Spleen (tissue), 11 donors: ENCODE measurements at regions not wholly inside any gene's neighbourhood (a gene's known extent, or its start where the extent isn't known, plus 50 kb on each side); places are given as distances from the start of the nearest gene placed in this dataset.
A peak's percentile ranks its signal among the peaks of the same experiment; 100 is the strongest.

ENCODE experiments used
- DNase-seq: peaks from one replicate; pipeline ENCODE4 v3.0.0-alpha.2; 2020
- H3K27ac ChIP-seq, 8 donors: fragments of 200-600 bp; sonication (generic) in 7 of 8; 1 replicate in 4 of 8; 2 replicates in 4 of 8; pipeline versions ENCODE4 v1.5.0 to v1.8.0; 2016 to 2021; ENCODE audit warnings: inconsistent platforms in 4 of 8, mild to moderate bottlenecking in 4 of 8, moderate library complexity in 1 of 8
- H3K27me3 ChIP-seq, 7 donors: fragments of 200-600 bp; sonication (generic) in 6 of 7; replicated peaks in 1 of 7; 1 replicate in 4 of 7; 2 replicates in 3 of 7; pipeline versions ENCODE4 v1.5.0 to v1.8.0; 2016 to 2021; ENCODE audit warnings: inconsistent platforms in 3 of 7, mild to moderate bottlenecking in 1 of 7
- H3K36me3 ChIP-seq, 6 donors: fragments of 200-600 bp; sonication (generic) in 5 of 6; 1 replicate in 4 of 6; 2 replicates in 2 of 6; pipeline versions ENCODE4 v1.5.0 to v1.8.0; 2016 to 2021; ENCODE audit warnings: inconsistent platforms in 2 of 6
- H3K4me1 ChIP-seq, 6 donors: fragments of 200-600 bp; sonication (generic) in 5 of 6; 1 replicate in 3 of 6; 2 replicates in 3 of 6; pipeline versions ENCODE4 v1.5.0 to v1.8.0; 2016 to 2021; ENCODE audit warnings: inconsistent platforms in 3 of 6
- H3K4me3 ChIP-seq, 8 donors: fragments of 200-600 bp; sonication (generic) in 7 of 8; 1 replicate in 4 of 8; 2 replicates in 4 of 8; pipeline versions ENCODE4 v1.5.0 to v1.8.0; 2016 to 2021; ENCODE audit warnings: inconsistent platforms in 4 of 8, mild to moderate bottlenecking in 4 of 8, moderate library complexity in 2 of 8
- H3K9me3 ChIP-seq, 8 donors: fragments of 200-600 bp; sonication (generic) in 7 of 8; 1 replicate in 4 of 8; 2 replicates in 4 of 8; pipeline versions ENCODE4 v1.5.0 to v1.8.0; 2016 to 2021; ENCODE audit warnings: inconsistent platforms in 4 of 8
- POLR2A ChIP-seq, 3 donors: fragments of 450-650 bp; IDR thresholded peaks; one replicate each; pipeline ENCODE4 v1.5.1; 2017; ENCODE audit warnings: antibody characterized with exemption in 3 of 3, mild to moderate bottlenecking in 1 of 3
- POLR2AphosphoS5 ChIP-seq, 3 donors: sonication (generic); formaldehyde crosslinking; IDR thresholded peaks; one replicate each; pipeline ENCODE4 v1.5.1; 2017; ENCODE audit warnings: antibody characterized with exemption in 3 of 3
- WGBS, 5 donors: extraction: QIAGEN DNeasy Blood & Tissue Kit in 3 of 5; methylation state at CpG; one replicate each; pipeline versions ENCODE4 v1.1.5 to v1.1.7; 2013 to 2018; 5-methylcytosine and 5-hydroxymethylcytosine counted together
- intact Hi-C: fragments of 100-400 bp; cut with DNase I; formaldehyde crosslinking; loops from one replicate; pipeline ENCODE4 v1.15.0; 2023; ENCODE audit warnings: low total_unique reads
- TF ChIP-seq, protein P1 (sequence below), 11 experiments: fragments of 200-600 bp in 7 of 11; fragments of 450-650 bp in 4 of 11; sonication (generic) in 4 of 11; IDR thresholded peaks in 8 of 11; conservative IDR thresholded peaks in 3 of 11; 1 replicate in 7 of 11; 2 replicates in 4 of 11; pipeline versions ENCODE4 v1.4.0 to v1.8.0; 2016 to 2021; ENCODE audit warnings: antibody characterized with exemption in 11 of 11, inconsistent platforms in 4 of 11, mild to moderate bottlenecking in 1 of 11
- donor health status: healthy with polysubstance abuse.
- donor health status: DM: no; HTN: no; CAD: no; lungs with moderate emphysema.
- donor health status: DM: no; HTN: no; CAD: no.
- donor health status: Bipolar disorder and iron deficiency.
- donor health status: healthy.
- donor health status: DM: no; HTN: no; CAD: no.
- donor health status: DM: yes; HTN: yes; CAD: no.

DNA sequence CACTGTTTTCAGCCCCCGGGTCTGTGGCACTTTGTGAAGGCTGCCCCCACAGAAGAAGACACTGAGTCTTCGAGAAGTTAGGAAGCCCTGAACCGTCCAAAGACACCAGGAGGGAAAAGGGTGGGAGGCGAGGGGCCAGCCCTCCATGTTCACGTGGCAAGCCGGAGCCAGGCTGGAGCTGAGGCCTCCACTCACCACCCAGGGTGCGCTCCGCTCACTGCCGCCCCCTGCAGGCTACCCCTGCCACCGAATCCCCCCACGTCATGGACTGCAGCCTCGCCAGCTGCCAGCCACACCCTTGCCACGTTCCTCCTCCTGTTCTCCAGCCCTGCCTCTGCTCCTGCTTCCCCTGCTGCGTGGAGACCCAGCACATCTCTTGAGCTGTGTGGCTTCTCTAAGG is 59.0 kb upstream of the EN2 start:
- TF ChIP-seq POLR2A (IDR thresholded peaks at IDR 0.05) (no peak), POLR2AphosphoS5 (IDR thresholded peaks at IDR 0.05) (no peak)
- Histone ChIP-seq H3K27me3 (peaks cover 0 to 88% (median 9%) of the 10 kb centered on the region in 7 donors), H3K4me3 (no peak overlapping the region), H3K36me3 (no peaks in the 10 kb centered on the region), H3K9me3 (peaks cover 0 to 12% (median 0%) of the 10 kb centered on the region in 8 donors), H3K27ac (no peak overlapping the region), H3K4me1 (no peaks in the 10 kb centered on the region)
- 62 to 77% (median 69%) methylated on average over 14 of the region's 14 CpGs for WGBS, 5 donors
- peak; percentile 69 for DNase-seq
- intact Hi-C loops = no loop called here

DNA sequence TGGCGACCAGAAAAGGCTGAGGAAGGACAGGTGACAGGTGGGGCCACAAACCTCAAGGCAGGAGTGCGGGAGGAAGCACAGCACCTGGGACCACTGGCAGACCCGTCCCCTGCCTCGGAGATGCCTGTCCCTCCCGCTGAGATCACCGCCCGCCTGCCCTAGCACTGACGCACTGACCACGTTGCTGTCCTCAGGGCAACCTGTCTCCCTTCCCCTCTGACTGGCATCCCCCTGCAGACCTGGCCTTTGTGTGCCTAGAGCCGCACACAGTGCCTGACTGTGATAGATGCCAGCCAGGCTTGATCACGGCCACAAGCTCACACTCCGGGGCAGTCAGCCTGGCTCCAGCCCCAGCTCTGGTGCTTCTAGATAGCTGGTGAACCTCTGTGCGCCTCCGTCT is 58.4 kb upstream of the EN2 start:
- no peak overlapping the region for H3K4me3 ChIP-seq
- H3K36me3 ChIP-seq = no peaks in the 10 kb centered on the region
- intact Hi-C loops = no loop called here
- no peaks in the 10 kb centered on the region for H3K4me1 ChIP-seq
- WGBS, 5 donors = 85 to 92% (median 89%) methylated on average over 6 to 14 of the region's 14 CpGs
- peaks cover 0 to 88% (median 15%) of the 10 kb centered on the region in 7 donors for H3K27me3 ChIP-seq
- H3K27ac ChIP-seq = no peak overlapping the region
- peak; percentile 65 for DNase-seq
- H3K9me3 ChIP-seq = peaks cover 0 to 12% (median 0%) of the 10 kb centered on the region in 8 donors
- TF ChIP-seq, protein P1, sequence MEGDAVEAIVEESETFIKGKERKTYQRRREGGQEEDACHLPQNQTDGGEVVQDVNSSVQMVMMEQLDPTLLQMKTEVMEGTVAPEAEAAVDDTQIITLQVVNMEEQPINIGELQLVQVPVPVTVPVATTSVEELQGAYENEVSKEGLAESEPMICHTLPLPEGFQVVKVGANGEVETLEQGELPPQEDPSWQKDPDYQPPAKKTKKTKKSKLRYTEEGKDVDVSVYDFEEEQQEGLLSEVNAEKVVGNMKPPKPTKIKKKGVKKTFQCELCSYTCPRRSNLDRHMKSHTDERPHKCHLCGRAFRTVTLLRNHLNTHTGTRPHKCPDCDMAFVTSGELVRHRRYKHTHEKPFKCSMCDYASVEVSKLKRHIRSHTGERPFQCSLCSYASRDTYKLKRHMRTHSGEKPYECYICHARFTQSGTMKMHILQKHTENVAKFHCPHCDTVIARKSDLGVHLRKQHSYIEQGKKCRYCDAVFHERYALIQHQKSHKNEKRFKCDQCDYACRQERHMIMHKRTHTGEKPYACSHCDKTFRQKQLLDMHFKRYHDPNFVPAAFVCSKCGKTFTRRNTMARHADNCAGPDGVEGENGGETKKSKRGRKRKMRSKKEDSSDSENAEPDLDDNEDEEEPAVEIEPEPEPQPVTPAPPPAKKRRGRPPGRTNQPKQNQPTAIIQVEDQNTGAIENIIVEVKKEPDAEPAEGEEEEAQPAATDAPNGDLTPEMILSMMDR (IDR thresholded peaks at IDR 0.05 in 8 of 11, conservative IDR thresholded peaks at IDR 0.05 in 3 of 11) = no peak
- TF ChIP-seq POLR2AphosphoS5 (IDR thresholded peaks at IDR 0.05) = no peak

DNA sequence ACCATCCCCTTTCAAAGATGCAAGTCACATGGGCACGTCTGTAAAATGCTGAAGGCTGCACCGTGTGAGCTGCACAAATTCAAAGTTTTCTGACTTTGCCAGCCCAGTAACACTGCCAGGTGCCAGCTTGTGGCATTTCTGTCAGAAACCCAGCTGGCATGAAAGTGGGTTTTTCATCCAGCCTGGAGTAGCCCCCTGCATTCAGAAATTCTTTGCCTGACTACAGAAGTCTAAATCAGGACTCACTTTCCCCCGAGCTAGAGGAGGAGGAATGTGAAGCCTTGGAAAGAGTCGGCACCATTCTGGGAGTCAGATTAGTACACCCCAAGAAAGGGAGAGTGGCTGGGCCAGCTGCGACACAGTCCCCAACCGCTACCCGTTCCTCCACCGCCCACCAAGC is 56.7 kb upstream of the EN2 start:
- no peak for TF ChIP-seq POLR2AphosphoS5 (IDR thresholded peaks at IDR 0.05)
- TF ChIP-seq POLR2A (IDR thresholded peaks at IDR 0.05) = no peak
- TF ChIP-seq, protein P1 (IDR thresholded peaks at IDR 0.05 in 8 of 11, conservative IDR thresholded peaks at IDR 0.05 in 3 of 11) = no peak
- H3K36me3 ChIP-seq = no peaks in the 10 kb centered on the region
- no peaks in the 10 kb centered on the region for H3K4me1 ChIP-seq
- H3K4me3 ChIP-seq = no peak overlapping the region
- peak; percentile 36 for DNase-seq
- WGBS, 5 donors = 61 to 73% (median 70%) methylated on average over 8 of the region's 8 CpGs
- intact Hi-C loops = no loop called here
- no peak overlapping the region for H3K27ac ChIP-seq
- H3K9me3 ChIP-seq = peaks cover 0 to 12% (median 0%) of the 10 kb centered on the region in 8 donors
- peaks cover 0 to 88% (median 27%) of the 10 kb centered on the region in 7 donors for H3K27me3 ChIP-seq

DNA sequence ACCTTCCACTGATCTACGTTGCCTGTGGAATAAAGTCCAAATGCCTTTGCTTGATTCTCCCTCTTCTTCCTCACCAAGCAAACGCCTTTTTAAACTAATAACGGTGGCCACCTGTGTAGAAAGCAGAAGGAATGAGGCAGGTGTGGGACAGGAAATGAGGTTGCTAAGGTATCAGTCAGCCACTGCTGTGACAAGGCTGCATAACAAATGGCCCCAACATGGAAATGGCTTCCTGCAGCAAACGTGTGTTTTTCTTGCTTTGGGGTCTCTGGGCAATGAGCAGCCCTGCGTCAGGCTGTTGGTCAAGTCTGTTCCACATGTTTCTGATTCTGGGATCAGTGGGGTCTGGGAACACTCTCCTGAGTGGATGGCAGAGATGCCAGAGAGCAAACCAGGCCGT is 56.0 kb upstream of the EN2 start:
- 49 to 63% (median 59%) methylated on average over 5 to 6 of the region's 6 CpGs for WGBS, 5 donors
- H3K9me3 ChIP-seq = peaks cover 0 to 12% (median 0%) of the 10 kb centered on the region in 8 donors
- peaks cover 0 to 86% (median 27%) of the 10 kb centered on the region in 7 donors for H3K27me3 ChIP-seq
- intact Hi-C loops = no loop called here
- no peak for DNase-seq
- H3K36me3 ChIP-seq = no peaks in the 10 kb centered on the region
- no peaks in the 10 kb centered on the region for H3K4me1 ChIP-seq
- H3K4me3 ChIP-seq = no peak overlapping the region
- no peak for TF ChIP-seq POLR2A (IDR thresholded peaks at IDR 0.05)
- no peak for TF ChIP-seq POLR2AphosphoS5 (IDR thresholded peaks at IDR 0.05)
- TF ChIP-seq, protein P1 (IDR thresholded peaks at IDR 0.05 in 8 of 11, conservative IDR thresholded peaks at IDR 0.05 in 3 of 11) = no peak
- no peak overlapping the region for H3K27ac ChIP-seq

DNA sequence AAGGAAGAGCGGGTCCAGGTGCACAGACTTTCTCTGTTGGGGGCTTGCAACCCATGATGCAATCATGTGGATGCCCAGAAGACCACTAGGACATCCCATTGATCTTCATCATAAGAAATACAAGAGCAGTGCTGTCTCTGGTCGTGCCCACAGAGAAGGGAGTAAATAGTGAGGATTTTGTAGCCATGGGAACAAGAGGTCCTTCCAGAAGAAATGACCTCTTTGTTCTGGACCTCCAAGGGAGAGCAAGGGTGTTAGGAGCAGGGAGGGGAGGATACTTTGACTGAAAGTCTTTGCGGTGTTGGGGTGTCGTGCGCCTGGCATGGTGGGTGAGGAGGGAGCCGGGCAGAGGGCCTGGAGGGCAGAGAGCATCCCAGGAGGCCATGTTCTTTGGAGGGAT is 55.0 kb upstream of the EN2 start:
- Histone ChIP-seq H3K4me1 (no peaks in the 10 kb centered on the region), H3K27ac (no peak overlapping the region), H3K27me3 (peaks cover 0 to 85% (median 27%) of the 10 kb centered on the region in 7 donors), H3K36me3 (no peaks in the 10 kb centered on the region), H3K4me3 (no peak overlapping the region), H3K9me3 (peaks cover 0 to 12% (median 0%) of the 10 kb centered on the region in 8 donors)
- DNase-seq = no peak
- WGBS, 5 donors = 80 to 85% (median 81%) methylated on average over 6 of the region's 6 CpGs
- TF ChIP-seq, protein P1 (IDR thresholded peaks at IDR 0.05 in 8 of 11, conservative IDR thresholded peaks at IDR 0.05 in 3 of 11) = no peak
- TF ChIP-seq POLR2AphosphoS5 (IDR thresholded peaks at IDR 0.05) (no peak), POLR2A (IDR thresholded peaks at IDR 0.05) (no peak)
- intact Hi-C loops = no loop called here
